SW480 (cell line): ENCODE measurements at regions not wholly inside any gene's neighbourhood (a gene's known extent, or its start where the extent isn't known, plus 50 kb on each side); places are given as distances from the start of the nearest gene placed in this dataset.
"Not testable (repeated sequence)": the region's sequence is repeated elsewhere in the genome, so short reads cannot be mapped to it uniquely, and the experiment has no call there.

Experiments
- DNase-seq: peaks from one replicate; pipeline ENCODE4 v3.0.0-alpha.2; 2016; ENCODE audit warnings: low spot score

GRCh38 chr15:31219221-31219620 lies 107.4 kb upstream of the KLF13 start:
- no peak for DNase-seq

GRCh38 chr15:31221936-31222515 lies 104.6 kb upstream of the KLF13 start:
- DNase-seq: peak; percentile 34

- DNase-seq: no peak
These were observed 103.8 kb upstream of the KLF13 start for GRCh38 chr15:31222773-31223341.

- DNase-seq: no peak
These were observed 102.9 kb upstream of the KLF13 start for GRCh38 chr15:31223478-31224350.

- not testable (repeated sequence) for DNase-seq
These were observed 102.0 kb upstream of the KLF13 start for GRCh38 chr15:31224661-31225060.

- DNase-seq: no peak
These were observed 101.2 kb upstream of the KLF13 start for GRCh38 chr15:31225356-31225955.

- DNase-seq: no peak
These were observed 100.6 kb upstream of the KLF13 start for GRCh38 chr15:31226021-31226420.

- no peak for DNase-seq
These were observed 99.4 kb upstream of the KLF13 start for GRCh38 chr15:31227235-31227634.

- DNase-seq: no peak
These were observed 98.6 kb upstream of the KLF13 start for GRCh38 chr15:31228011-31228484.

- peak; percentile 29 for DNase-seq
These were observed 97.4 kb upstream of the KLF13 start for GRCh38 chr15:31228980-31229826.

GRCh38 chr15:31230630-31231485 lies 95.8 kb upstream of the KLF13 start:
- no peak for DNase-seq

- DNase-seq: no peak
These were observed 91.8 kb upstream of the KLF13 start for GRCh38 chr15:31234815-31235214.

GRCh38 chr15:31235311-31236183 lies 91.1 kb upstream of the KLF13 start:
- DNase-seq: no peak

- peak; percentile 57 for DNase-seq
These were observed 90.2 kb upstream of the KLF13 start for GRCh38 chr15:31236184-31237042.

- DNase-seq: no peak
These were observed 89.7 kb upstream of the KLF13 start for GRCh38 chr15:31237043-31237324.

- no peak for DNase-seq
These were observed 87.7 kb upstream of the KLF13 start for GRCh38 chr15:31238906-31239305.

- no peak for DNase-seq
These were observed 87.2 kb upstream of the KLF13 start for GRCh38 chr15:31239409-31239808.

GRCh38 chr15:31241888-31242522 lies 84.6 kb upstream of the KLF13 start:
- DNase-seq: no peak

- DNase-seq: no peak
These were observed 82.7 kb upstream of the KLF13 start for GRCh38 chr15:31243895-31244294.
